Neural crest cell (in vitro differentiated cells): ENCODE measurements at regions not wholly inside any gene's neighbourhood (a gene's known extent, or its start where the extent isn't known, plus 50 kb on each side); places are given as distances from the start of the nearest gene placed in this dataset.

Experiments used
- DNase-seq: peaks from one replicate; pipeline ENCODE4 v3.0.0; 2021; ENCODE audit warnings: low read depth, mixed read lengths, low spot score
- H3K27ac Mint-ChIP-seq: one replicate; pipeline ENCODE4 v1.8.0; 2021; ENCODE audit warnings: mild to moderate bottlenecking, mixed read lengths; ENCODE audit not compliant: unreplicated experiment
- H3K27me3 Mint-ChIP-seq: 2 replicates; pipeline ENCODE4 v1.8.0; 2021; ENCODE audit warnings: low read depth, mild to moderate bottlenecking, mixed read lengths
- H3K36me3 Mint-ChIP-seq: 2 replicates; pipeline ENCODE4 v1.8.0; 2021; ENCODE audit warnings: low read depth, mild to moderate bottlenecking, mixed read lengths
- H3K4me1 Mint-ChIP-seq: 2 replicates; pipeline ENCODE4 v1.8.0; 2021; ENCODE audit warnings: mixed read lengths
- H3K4me3 Mint-ChIP-seq: one replicate; pipeline ENCODE4 v1.8.0; 2021; ENCODE audit warnings: mild to moderate bottlenecking, mixed read lengths
- H3K9me3 Mint-ChIP-seq: 2 replicates; pipeline ENCODE4 v1.8.0; 2021; ENCODE audit warnings: mixed read lengths
- TF ChIP-seq, protein P1 (sequence below): fragments of 200-600 bp; sonication (generic); conservative IDR thresholded peaks from 2 replicates; pipeline ENCODE4 v1.5.0; 2021; ENCODE audit warnings: antibody characterized with exemption, mild to moderate bottlenecking

DNA sequence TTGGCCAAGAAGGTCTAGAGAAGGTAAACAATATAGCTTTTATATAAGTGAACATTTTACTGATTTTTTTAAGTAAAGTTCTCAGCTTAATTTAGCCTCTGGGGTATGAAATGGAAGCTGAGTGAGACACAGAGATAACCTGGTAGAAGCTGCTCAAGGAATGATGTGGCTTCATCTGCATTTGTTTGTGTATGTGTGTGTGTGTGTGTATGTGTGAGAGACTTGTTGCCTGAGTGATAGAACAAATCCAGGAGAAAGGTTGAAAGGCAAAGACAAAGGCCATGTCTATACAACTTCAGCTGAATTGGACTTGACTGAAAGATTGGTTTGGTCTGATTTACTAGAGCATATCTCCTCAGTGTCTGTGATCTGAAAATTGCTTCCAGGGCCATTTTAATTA lies 63.6 kb downstream of the PCDH7 start:
- Mint-ChIP-seq H3K36me3 (no peaks in the 10 kb centered on the region), H3K4me1 (peaks cover 10% of the 10 kb centered on the region), H3K9me3 (no peaks in the 10 kb centered on the region), H3K4me3 (no peak overlapping the region), H3K27me3 (no peaks in the 10 kb centered on the region), H3K27ac (no peak overlapping the region)
- no peak for DNase-seq
- TF ChIP-seq, protein P1, sequence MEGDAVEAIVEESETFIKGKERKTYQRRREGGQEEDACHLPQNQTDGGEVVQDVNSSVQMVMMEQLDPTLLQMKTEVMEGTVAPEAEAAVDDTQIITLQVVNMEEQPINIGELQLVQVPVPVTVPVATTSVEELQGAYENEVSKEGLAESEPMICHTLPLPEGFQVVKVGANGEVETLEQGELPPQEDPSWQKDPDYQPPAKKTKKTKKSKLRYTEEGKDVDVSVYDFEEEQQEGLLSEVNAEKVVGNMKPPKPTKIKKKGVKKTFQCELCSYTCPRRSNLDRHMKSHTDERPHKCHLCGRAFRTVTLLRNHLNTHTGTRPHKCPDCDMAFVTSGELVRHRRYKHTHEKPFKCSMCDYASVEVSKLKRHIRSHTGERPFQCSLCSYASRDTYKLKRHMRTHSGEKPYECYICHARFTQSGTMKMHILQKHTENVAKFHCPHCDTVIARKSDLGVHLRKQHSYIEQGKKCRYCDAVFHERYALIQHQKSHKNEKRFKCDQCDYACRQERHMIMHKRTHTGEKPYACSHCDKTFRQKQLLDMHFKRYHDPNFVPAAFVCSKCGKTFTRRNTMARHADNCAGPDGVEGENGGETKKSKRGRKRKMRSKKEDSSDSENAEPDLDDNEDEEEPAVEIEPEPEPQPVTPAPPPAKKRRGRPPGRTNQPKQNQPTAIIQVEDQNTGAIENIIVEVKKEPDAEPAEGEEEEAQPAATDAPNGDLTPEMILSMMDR = no peak

DNA sequence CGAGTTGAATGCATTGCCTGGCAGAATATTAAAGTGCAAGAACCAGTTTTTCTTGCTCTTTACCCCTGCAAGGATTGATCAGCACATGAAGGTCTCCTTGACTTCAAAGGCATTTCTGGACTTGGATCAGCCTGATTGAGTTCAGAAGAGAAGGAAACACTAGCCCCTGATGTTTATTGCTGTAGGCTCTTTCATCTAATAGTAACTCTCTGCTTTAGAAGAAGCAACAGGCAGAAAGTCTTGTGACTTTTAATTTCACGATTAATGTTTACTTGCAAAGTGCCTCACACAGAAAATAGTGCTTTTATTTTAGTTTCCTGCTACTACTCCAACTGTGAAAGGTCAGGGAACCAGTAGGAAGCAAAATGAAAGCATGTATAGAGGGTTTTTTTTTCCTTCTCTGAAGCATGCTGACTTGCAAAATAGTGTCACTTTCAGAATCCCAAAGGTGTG lies 69.1 kb downstream of the PCDH7 start:
- TF ChIP-seq, protein P1 = no peak
- H3K36me3 Mint-ChIP-seq = no peaks in the 10 kb centered on the region
- no peak overlapping the region for H3K27ac Mint-ChIP-seq
- peaks cover 27% of the 10 kb centered on the region for H3K4me1 Mint-ChIP-seq
- H3K9me3 Mint-ChIP-seq = no peaks in the 10 kb centered on the region
- DNase-seq = no peak
- H3K27me3 Mint-ChIP-seq = no peaks in the 10 kb centered on the region
- H3K4me3 Mint-ChIP-seq = no peak overlapping the region

DNA sequence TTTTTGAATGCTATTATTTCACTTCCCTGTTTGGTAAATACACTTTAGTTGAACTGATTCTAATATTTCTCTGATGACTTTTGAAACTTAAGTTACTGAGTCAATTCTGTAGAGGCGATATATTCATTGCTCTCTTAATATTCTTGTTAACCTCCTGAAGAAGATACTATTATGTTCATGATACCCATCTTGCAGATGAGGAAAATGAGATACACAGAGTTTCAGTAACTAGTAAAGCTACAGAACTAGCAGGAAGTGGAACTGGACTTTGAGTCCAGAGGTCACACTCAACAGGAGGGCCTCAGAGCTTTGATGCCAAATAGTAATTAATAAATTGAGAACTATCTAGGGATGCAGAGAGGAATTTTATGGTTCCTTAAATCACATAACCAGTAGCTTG lies 70.0 kb downstream of the PCDH7 start:
- no peak overlapping the region for H3K4me3 Mint-ChIP-seq
- H3K4me1 Mint-ChIP-seq = peaks cover 27% of the 10 kb centered on the region
- no peaks in the 10 kb centered on the region for H3K36me3 Mint-ChIP-seq
- H3K27ac Mint-ChIP-seq = no peak overlapping the region
- H3K9me3 Mint-ChIP-seq = no peaks in the 10 kb centered on the region
- TF ChIP-seq, protein P1 = no peak
- no peaks in the 10 kb centered on the region for H3K27me3 Mint-ChIP-seq
- DNase-seq = no peak

DNA sequence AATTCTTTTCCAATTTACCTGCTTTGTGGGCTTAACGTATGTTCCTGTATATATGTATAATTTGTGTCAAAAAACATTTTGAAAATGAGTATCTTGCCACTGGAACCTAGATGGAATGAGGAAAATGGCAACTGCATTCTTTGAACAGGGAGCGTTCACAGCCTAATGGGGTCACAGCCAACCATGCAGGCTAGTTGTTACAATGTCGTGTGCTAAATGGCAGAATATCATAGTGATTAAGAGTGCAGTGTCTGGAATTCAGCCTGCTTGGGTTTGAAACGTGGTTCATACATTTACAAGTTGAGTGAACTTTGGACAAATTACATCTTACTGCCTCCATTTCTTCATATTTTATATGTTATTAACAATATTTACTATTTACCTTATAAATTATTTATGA lies 70.8 kb downstream of the PCDH7 start:
- Mint-ChIP-seq H3K27me3 (no peaks in the 10 kb centered on the region), H3K4me1 (peaks cover 27% of the 10 kb centered on the region), H3K27ac (no peak overlapping the region), H3K36me3 (no peaks in the 10 kb centered on the region), H3K4me3 (no peak overlapping the region), H3K9me3 (no peaks in the 10 kb centered on the region)
- TF ChIP-seq, protein P1 = no peak
- DNase-seq = no peak

DNA sequence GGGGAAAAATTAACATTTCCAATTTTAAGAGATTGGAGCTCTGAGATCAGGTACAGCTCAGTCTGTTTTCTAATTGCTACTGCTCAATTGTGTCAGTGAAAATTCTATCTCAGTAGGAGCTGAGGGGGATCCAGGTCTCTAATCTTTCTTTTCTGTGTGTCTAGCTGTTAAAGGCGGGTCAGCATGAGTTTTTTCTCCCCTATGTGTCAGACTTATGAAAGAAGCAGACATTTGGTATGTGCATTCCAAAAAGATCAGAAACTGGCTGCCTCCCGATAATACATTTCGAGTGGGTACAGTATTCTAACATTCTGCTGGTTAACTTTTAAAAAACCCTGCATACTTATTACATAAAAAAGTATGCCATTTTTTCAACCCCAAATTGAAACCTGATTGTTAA lies 72.4 kb downstream of the PCDH7 start:
- H3K36me3 Mint-ChIP-seq = no peaks in the 10 kb centered on the region
- TF ChIP-seq, protein P1 = no peak
- peaks cover 23% of the 10 kb centered on the region for H3K4me1 Mint-ChIP-seq
- no peak overlapping the region for H3K4me3 Mint-ChIP-seq
- no peak overlapping the region for H3K27ac Mint-ChIP-seq
- H3K27me3 Mint-ChIP-seq = no peaks in the 10 kb centered on the region
- no peaks in the 10 kb centered on the region for H3K9me3 Mint-ChIP-seq
- DNase-seq = no peak

DNA sequence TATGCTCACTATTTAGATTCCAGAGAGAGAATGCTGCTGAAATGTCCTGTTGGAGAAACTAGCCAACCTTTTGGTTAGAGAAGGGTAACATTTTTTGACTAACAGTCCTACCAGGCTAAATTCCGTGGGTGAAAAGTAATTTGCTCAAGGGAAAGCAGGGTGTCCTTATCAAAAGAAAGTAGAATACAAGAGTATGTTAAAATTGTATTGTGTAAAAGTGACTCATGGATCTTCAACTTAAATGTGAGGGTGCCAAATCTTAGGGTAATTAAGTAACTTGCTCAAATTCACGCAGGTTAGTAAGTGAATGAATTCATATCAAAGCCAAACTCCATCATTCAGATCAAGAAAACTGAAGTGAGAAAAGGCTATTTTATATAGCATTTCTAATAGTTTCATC lies 81.7 kb downstream of the PCDH7 start:
- Mint-ChIP-seq H3K4me3 (no peak overlapping the region), H3K4me1 (no peaks in the 10 kb centered on the region), H3K36me3 (no peaks in the 10 kb centered on the region), H3K9me3 (peaks cover 7% of the 10 kb centered on the region), H3K27me3 (no peaks in the 10 kb centered on the region), H3K27ac (no peak overlapping the region)
- DNase-seq = no peak
- TF ChIP-seq, protein P1 = no peak
